Endothelial cell of umbilical vein (primary cell): ENCODE measurements at regions not wholly inside any gene's neighbourhood (a gene's known extent, or its start where the extent isn't known, plus 50 kb on each side); places are given as distances from the start of the nearest gene placed in this dataset.

ENCODE experiments used
- BruUV-seq: library from RNA; stranded (reverse); fragments of 400-500 nt; replicated peaks from 2 replicates; lab custom pipeline; 2021; lab: Mats Ljungman, UMichigan
- CTCF ChIA-PET: fragments of 300-600, 350-600 bp; sonication (Branson Sonifier 250); formaldehyde crosslinking; loops from one replicate; lab custom pipeline; 2021; ENCODE audit warnings: antibody characterized with exemption, inconsistent platforms; lab: Charles Lee
- POLR2A ChIA-PET: fragments of 300-600, 350-600 bp; sonication (Branson Sonifier 250); formaldehyde crosslinking; loops from one replicate; lab custom pipeline; 2021; ENCODE audit warnings: antibody characterized with exemption, inconsistent platforms; lab: Charles Lee
- DNase-seq: peaks from one replicate; pipeline ENCODE4 v3.0.0-alpha.2; 2011; ENCODE audit warnings: low read depth, low spot score
- FAIRE-seq: peaks from 2 replicates; lab custom pipeline; 2011; peaks lifted over from hg19 to GRCh38; lab: Jason Lieb, UNC
- H2AFZ ChIP-seq: 2 replicates; pipeline ENCODE4 v1.6.0; 2012; ENCODE audit warnings: low read depth, low read length, control low read depth, inconsistent platforms
- H3K27ac ChIP-seq: 2 replicates; pipeline ENCODE4 v1.5.1; 2011; ENCODE audit warnings: low read depth, mild to moderate bottlenecking, control low read depth, low read length, moderate library complexity; ENCODE audit not compliant: insufficient read depth
- H3K27me3 ChIP-seq, 2 experiments: 2 replicates each; pipeline versions ENCODE4 v1.6.0 to v1.6.1; 2011; ENCODE audit warnings: low read length in 2 of 2, mixed read lengths in 1 of 2; ENCODE audit not compliant: control insufficient read depth in 2 of 2, insufficient read depth in 2 of 2
- H3K36me3 ChIP-seq, 2 experiments: 2 replicates in 1 of 2; 3 replicates in 1 of 2; pipeline ENCODE4 v1.5.1; 2011; ENCODE audit warnings: low read length in 2 of 2, mild to moderate bottlenecking in 1 of 2, moderate library complexity in 1 of 2; ENCODE audit not compliant: control insufficient read depth in 2 of 2, insufficient read depth in 2 of 2; ENCODE audit errors: extremely low read depth in 1 of 2
- H3K4me1 ChIP-seq: 3 replicates; pipeline ENCODE4 v1.5.1; 2011; ENCODE audit warnings: mild to moderate bottlenecking, low read length; ENCODE audit not compliant: control insufficient read depth, insufficient read depth; ENCODE audit errors: extremely low read depth
- H3K4me2 ChIP-seq: 2 replicates; pipeline ENCODE4 v1.6.1; 2011; ENCODE audit warnings: low read length, control low read depth, mixed read lengths; ENCODE audit not compliant: insufficient read depth
- H3K4me3 ChIP-seq, 3 experiments: fragments of 200-600 bp in 1 of 3; sonication (generic), shearing (Covaris generic) in 1 of 3; replicated peaks in 1 of 3; 2 replicates each; pipeline ENCODE4 v1.5.1; 2011 to 2016; ENCODE audit warnings: control low read depth in 3 of 3, low read length in 3 of 3, mild to moderate bottlenecking in 2 of 3, inconsistent platforms in 1 of 3, low read depth in 1 of 3, moderate library complexity in 1 of 3; ENCODE audit not compliant: insufficient read depth in 1 of 3
- H3K79me2 ChIP-seq: 2 replicates; pipeline ENCODE4 v1.6.0; 2012; ENCODE audit warnings: low read length, inconsistent platforms; ENCODE audit not compliant: control insufficient read depth, insufficient read depth
- H3K9ac ChIP-seq: replicated peaks from 2 replicates; pipeline ENCODE3; 2011; ENCODE audit warnings: low read length, control low read depth; ENCODE audit not compliant: insufficient read depth; ENCODE audit errors: extremely low read depth
- H3K9me1 ChIP-seq: replicated peaks from 3 replicates; pipeline ENCODE4 v1.6.0; 2011; ENCODE audit warnings: mild to moderate bottlenecking, low read length; ENCODE audit not compliant: control insufficient read depth, insufficient read depth; ENCODE audit errors: extremely low read depth
- H3K9me3 ChIP-seq: replicated peaks from 2 replicates; pipeline ENCODE4 v1.5.1; 2012; ENCODE audit warnings: low read length, inconsistent platforms; ENCODE audit not compliant: control insufficient read depth, insufficient read depth
- H4K20me1 ChIP-seq: replicated peaks from 2 replicates; pipeline ENCODE3; 2011; ENCODE audit warnings: mild to moderate bottlenecking, low read length; ENCODE audit not compliant: control insufficient read depth, insufficient read depth; ENCODE audit errors: extremely low read depth
- EZH2 ChIP-seq: IDR thresholded peaks from 2 replicates; pipeline ENCODE4 v1.6.1; 2012; ENCODE audit warnings: borderline replicate concordance, low read depth, mild to moderate bottlenecking, moderate library complexity, low read length, inconsistent platforms; ENCODE audit not compliant: severe bottlenecking
- FOS ChIP-seq: IDR thresholded peaks from 2 replicates; pipeline ENCODE4 v1.6.1; 2011; ENCODE audit warnings: mild to moderate bottlenecking, low read length, moderate library complexity, borderline replicate concordance; ENCODE audit not compliant: insufficient read depth
- JUN ChIP-seq: IDR thresholded peaks from 2 replicates; pipeline ENCODE4 v1.6.1; 2011; ENCODE audit warnings: borderline replicate concordance, low read depth; ENCODE audit not compliant: insufficient read length, insufficient read depth
- MYC ChIP-seq: IDR thresholded peaks from one replicate; pipeline ENCODE4 v1.6.1; 2011; ENCODE audit warnings: mild to moderate bottlenecking, low read depth, low read length
- POLR2A ChIP-seq: IDR thresholded peaks from 2 replicates; pipeline ENCODE4 v1.6.1; 2012; ENCODE audit warnings: low read depth, mild to moderate bottlenecking, control low read depth, low read length
- POLR2AphosphoS5 ChIP-seq: IDR thresholded peaks from 2 replicates; pipeline ENCODE4 v1.6.1; 2012; ENCODE audit warnings: low read depth, mild to moderate bottlenecking, control low read depth, low read length, moderate library complexity; ENCODE audit not compliant: insufficient read depth
- dilution Hi-C: fragments of 300-500 bp; cut with MboI; formaldehyde crosslinking; loops from one replicate; pipeline ENCODE4 v1.15.0; 2019; ENCODE audit warnings: low sequenced_read_pairs; ENCODE audit not compliant: extremely low pct_ligation_motif_present
- intact Hi-C: fragments of 100-400 bp; cut with micrococcal nuclease; formaldehyde crosslinking; loops from one replicate; pipeline ENCODE4 v1.10.0; 2022
- TF ChIP-seq, protein P1 (sequence below), 2 donors: IDR thresholded peaks; 1 replicate in 1 of 2; 2 replicates in 1 of 2; pipeline ENCODE4 v1.5.1; 2011; ENCODE audit warnings: low read length in 2 of 2, mild to moderate bottlenecking in 2 of 2, moderate library complexity in 2 of 2, control low read depth in 1 of 2, inconsistent platforms in 1 of 2, low read depth in 1 of 2; ENCODE audit not compliant: insufficient read depth in 1 of 2; ENCODE audit errors: extremely low read depth in 1 of 2
- TF ChIP-seq, protein P2 (sequence below): IDR thresholded peaks from 2 replicates; pipeline ENCODE4 v1.6.1; 2011; ENCODE audit not compliant: insufficient read depth, insufficient read length

DNA sequence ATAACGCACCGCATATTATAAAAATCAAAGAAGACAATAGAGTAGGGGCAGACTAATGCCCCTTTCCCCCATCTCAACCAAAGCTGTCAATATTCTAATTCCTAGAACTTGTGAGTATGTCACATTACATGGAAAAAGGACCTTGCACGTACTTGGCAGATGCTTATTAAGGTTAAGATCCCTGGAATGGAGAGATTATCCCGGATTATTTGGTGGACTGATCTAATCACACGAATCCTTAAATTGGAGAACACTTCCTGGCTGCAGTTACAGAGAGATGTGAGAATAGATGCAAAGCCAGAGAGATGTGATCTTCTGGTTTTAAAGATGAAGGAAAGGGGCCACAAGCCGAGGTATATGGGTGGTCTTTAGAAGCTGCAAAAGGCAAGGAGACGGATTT, 548.7 kb downstream of the SPRY1 start:
- POLR2A ChIA-PET = no interaction called here
- Histone ChIP-seq H4K20me1 (no peaks in the 10 kb centered on the region), H3K4me2 (no peak overlapping the region), H3K4me1 (peaks cover 1% of the 10 kb centered on the region), H3K4me3 (no peak overlapping the region), H3K9me1 (no peaks in the 10 kb centered on the region), H3K79me2 (no peaks in the 10 kb centered on the region), H3K9me3 (no peaks in the 10 kb centered on the region), H3K27me3 (no peaks in the 10 kb centered on the region), H3K27ac (no peak overlapping the region), H3K36me3 (no peaks in the 10 kb centered on the region), H3K9ac (no peak overlapping the region), H2AFZ (no peak overlapping the region)
- CTCF ChIA-PET = interaction anchor here (0.6 kb wide), 1 partner anchor 9 kb away, joined by 3 read pairs; no protein-coding TSS in a partner anchor
- DNase-seq (no peak), FAIRE-seq (no peak)
- dilution Hi-C loops = no loop called here
- intact Hi-C loops = no loop called here
- no peak for TF ChIP-seq MYC
- BruUV-seq = no TSS peak

DNA sequence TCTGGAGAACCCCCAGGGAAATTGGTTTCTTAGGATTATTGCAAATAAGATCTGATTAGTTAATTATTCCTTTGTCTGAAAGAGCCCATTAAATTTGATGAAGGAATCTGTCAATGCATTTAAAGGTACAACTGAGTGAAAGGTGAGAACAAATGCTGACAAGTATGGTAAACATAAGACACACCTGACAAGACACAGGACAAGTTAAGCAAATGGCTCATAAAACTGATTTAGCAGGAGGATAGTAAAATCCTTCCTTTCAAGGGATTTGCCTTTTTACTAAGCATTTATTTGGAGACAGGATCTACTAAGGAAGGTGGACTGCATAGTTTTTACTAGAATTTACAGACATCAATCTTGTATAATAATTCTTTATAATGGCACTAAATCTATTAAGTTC, 553.9 kb downstream of the SPRY1 start:
- Histone ChIP-seq H3K4me3 (no peak overlapping the region), H3K27ac (no peak overlapping the region), H3K4me1 (no peaks in the 10 kb centered on the region), H3K9ac (no peak overlapping the region), H3K36me3 (no peaks in the 10 kb centered on the region), H3K9me1 (no peaks in the 10 kb centered on the region), H3K4me2 (no peak overlapping the region), H3K27me3 (no peaks in the 10 kb centered on the region), H3K79me2 (no peaks in the 10 kb centered on the region), H2AFZ (no peak overlapping the region), H4K20me1 (no peaks in the 10 kb centered on the region), H3K9me3 (no peaks in the 10 kb centered on the region)
- no TSS peak for BruUV-seq
- POLR2A ChIA-PET = no interaction called here
- FAIRE-seq (no peak), DNase-seq (no peak)
- intact Hi-C loops (no loop called here), dilution Hi-C loops (no loop called here)
- no peak for TF ChIP-seq JUN
- TF ChIP-seq, protein P1, sequence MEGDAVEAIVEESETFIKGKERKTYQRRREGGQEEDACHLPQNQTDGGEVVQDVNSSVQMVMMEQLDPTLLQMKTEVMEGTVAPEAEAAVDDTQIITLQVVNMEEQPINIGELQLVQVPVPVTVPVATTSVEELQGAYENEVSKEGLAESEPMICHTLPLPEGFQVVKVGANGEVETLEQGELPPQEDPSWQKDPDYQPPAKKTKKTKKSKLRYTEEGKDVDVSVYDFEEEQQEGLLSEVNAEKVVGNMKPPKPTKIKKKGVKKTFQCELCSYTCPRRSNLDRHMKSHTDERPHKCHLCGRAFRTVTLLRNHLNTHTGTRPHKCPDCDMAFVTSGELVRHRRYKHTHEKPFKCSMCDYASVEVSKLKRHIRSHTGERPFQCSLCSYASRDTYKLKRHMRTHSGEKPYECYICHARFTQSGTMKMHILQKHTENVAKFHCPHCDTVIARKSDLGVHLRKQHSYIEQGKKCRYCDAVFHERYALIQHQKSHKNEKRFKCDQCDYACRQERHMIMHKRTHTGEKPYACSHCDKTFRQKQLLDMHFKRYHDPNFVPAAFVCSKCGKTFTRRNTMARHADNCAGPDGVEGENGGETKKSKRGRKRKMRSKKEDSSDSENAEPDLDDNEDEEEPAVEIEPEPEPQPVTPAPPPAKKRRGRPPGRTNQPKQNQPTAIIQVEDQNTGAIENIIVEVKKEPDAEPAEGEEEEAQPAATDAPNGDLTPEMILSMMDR (IDR thresholded peaks at IDR 0.05; ENCODE audit: extremely low read depth in 1 of 2, insufficient read depth in 1 of 2, low read depth in 1 of 2, low read length in 2 of 2) = no peak
- TF ChIP-seq, protein P2, sequence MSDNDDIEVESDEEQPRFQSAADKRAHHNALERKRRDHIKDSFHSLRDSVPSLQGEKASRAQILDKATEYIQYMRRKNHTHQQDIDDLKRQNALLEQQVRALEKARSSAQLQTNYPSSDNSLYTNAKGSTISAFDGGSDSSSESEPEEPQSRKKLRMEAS = no peak
- no peak for TF ChIP-seq POLR2A
- no peak for TF ChIP-seq FOS
- no peak for TF ChIP-seq EZH2
- TF ChIP-seq POLR2AphosphoS5 = no peak
- no peak for TF ChIP-seq MYC
- CTCF ChIA-PET = no interaction called here
